ENCODE measurements at regions not wholly inside any gene's neighbourhood (a gene's known extent, or its start where the extent isn't known, plus 50 kb on each side); places are given as distances from the start of the nearest gene placed in this dataset.
"Not testable (repeated sequence)": the region's sequence is repeated elsewhere in the genome, so short reads cannot be mapped to it uniquely, and the experiment has no call there.

- no peak for DNase-seq
- Histone ChIP-seq H3K9me3 (ENCODE audit: severe bottlenecking) (no peaks in the 10 kb centered on the region), H3K36me3 (no peaks in the 10 kb centered on the region), H3K27ac (no peak overlapping the region), H3K4me3 (ENCODE audit: low read depth, low read length) (no peak overlapping the region), H3K27me3 (ENCODE audit: insufficient read depth, low read depth, severe bottlenecking) (no peaks in the 10 kb centered on the region)
- TF ChIP-seq CTCF (IDR thresholded peaks at IDR 0.05; ENCODE audit: low read depth, low read length) = no peak
Measured at GRCh38 chr9:83191154-83191553, 128.2 kb upstream of the RASEF start.

GRCh38 chr9:83189026-83189425, 126.1 kb upstream of the RASEF start:
- not testable (repeated sequence) for H3K27ac ChIP-seq; H3K9me3 ChIP-seq (ENCODE audit: severe bottlenecking); DNase-seq; H3K27me3 ChIP-seq (ENCODE audit: insufficient read depth, low read depth, severe bottlenecking); H3K36me3 ChIP-seq; H3K4me3 ChIP-seq (ENCODE audit: low read depth, low read length)

GRCh38 chr9:83188277-83188676, 125.3 kb upstream of the RASEF start:
- no peak for TF ChIP-seq CTCF (IDR thresholded peaks at IDR 0.05; ENCODE audit: low read depth, low read length)
- H3K27me3 ChIP-seq (ENCODE audit: insufficient read depth, low read depth, severe bottlenecking) = no peaks in the 10 kb centered on the region
- no peak overlapping the region for H3K4me3 ChIP-seq (ENCODE audit: low read depth, low read length)
- no peak for DNase-seq
- no peaks in the 10 kb centered on the region for H3K9me3 ChIP-seq (ENCODE audit: severe bottlenecking)
- H3K27ac ChIP-seq = no peak overlapping the region
- H3K36me3 ChIP-seq = no peaks in the 10 kb centered on the region

GRCh38 chr9:83186155-83186737, 123.3 kb upstream of the RASEF start:
- Histone ChIP-seq H3K36me3 (no peaks in the 10 kb centered on the region), H3K27ac (no peak overlapping the region), H3K4me3 (ENCODE audit: low read depth, low read length) (peak overlapping the region; percentile 28; the same call in 1 of the 2 replicates), H3K27me3 (ENCODE audit: insufficient read depth, low read depth, severe bottlenecking) (no peaks in the 10 kb centered on the region), H3K9me3 (ENCODE audit: severe bottlenecking) (no peaks in the 10 kb centered on the region)
- DNase-seq = no peak
- no peak for TF ChIP-seq CTCF (IDR thresholded peaks at IDR 0.05; ENCODE audit: low read depth, low read length)

GRCh38 chr9:83185488-83186154, 122.7 kb upstream of the RASEF start:
- DNase-seq = peak; percentile 57
- Histone ChIP-seq H3K27me3 (ENCODE audit: insufficient read depth, low read depth, severe bottlenecking) (no peaks in the 10 kb centered on the region), H3K27ac (no peak overlapping the region), H3K36me3 (no peaks in the 10 kb centered on the region), H3K4me3 (ENCODE audit: low read depth, low read length) (peak overlapping the region; percentile 28; the same call in 1 of the 2 replicates), H3K9me3 (ENCODE audit: severe bottlenecking) (no peaks in the 10 kb centered on the region)
- no peak for TF ChIP-seq CTCF (IDR thresholded peaks at IDR 0.05; ENCODE audit: low read depth, low read length)

- Histone ChIP-seq H3K27ac (no peak overlapping the region), H3K9me3 (ENCODE audit: severe bottlenecking) (no peaks in the 10 kb centered on the region), H3K36me3 (no peaks in the 10 kb centered on the region), H3K27me3 (ENCODE audit: insufficient read depth, low read depth, severe bottlenecking) (no peaks in the 10 kb centered on the region), H3K4me3 (ENCODE audit: low read depth, low read length) (no peak overlapping the region)
- DNase-seq = no peak
- TF ChIP-seq CTCF (IDR thresholded peaks at IDR 0.05; ENCODE audit: low read depth, low read length) = no peak
Measured at GRCh38 chr9:83183621-83184020, 120.7 kb upstream of the RASEF start.
